B cell (primary cell): ENCODE measurements at regions not wholly inside any gene's neighbourhood (a gene's known extent, or its start where the extent isn't known, plus 50 kb on each side); places are given as distances from the start of the nearest gene placed in this dataset.

ENCODE experiments used
- CTCF ChIP-seq: fragments of 200-600 bp; IDR thresholded peaks from one replicate; pipeline ENCODE4 v1.8.0; 2022; ENCODE audit warnings: antibody characterized with exemption, mild to moderate bottlenecking
- EZH2 ChIP-seq: IDR thresholded peaks from 2 replicates; pipeline ENCODE4 v1.6.1; 2012; ENCODE audit warnings: borderline replicate concordance, low read depth, mild to moderate bottlenecking, moderate library complexity, low read length; ENCODE audit not compliant: insufficient read depth, poor library complexity, severe bottlenecking

GRCh38 chr10:9554321-9554720, 1463.4 kb upstream of the CELF2 start:
- no peak for TF ChIP-seq CTCF
- TF ChIP-seq EZH2: no peak
